ENCODE measurements at regions not wholly inside any gene's neighbourhood (a gene's known extent, or its start where the extent isn't known, plus 50 kb on each side); places are given as distances from the start of the nearest gene placed in this dataset.
"Not testable (repeated sequence)": the region's sequence is repeated elsewhere in the genome, so short reads cannot be mapped to it uniquely, and the experiment has no call there.

DNA sequence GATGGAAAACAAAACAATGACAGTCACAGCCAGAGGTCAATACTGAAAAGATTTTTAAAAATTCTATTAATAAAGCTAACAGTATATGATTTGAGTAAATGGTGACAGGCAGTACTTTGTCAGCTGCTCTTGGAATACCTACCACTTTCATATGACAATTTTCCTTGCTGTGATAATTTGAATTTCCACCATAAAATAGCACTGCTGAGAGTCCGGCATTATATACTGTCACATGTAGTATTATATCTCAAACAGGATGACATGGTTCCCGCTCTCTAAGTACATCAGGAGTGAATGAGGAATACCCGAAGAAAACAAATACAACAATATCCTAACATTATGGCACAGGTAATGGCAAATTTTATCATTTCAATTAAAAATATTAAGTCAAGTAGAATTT, 146.8 kb upstream of the TMPRSS15 start:
- no peak overlapping the region for H3K4me2 ChIP-seq (ENCODE audit: low read length)
- H3K9me3 ChIP-seq (ENCODE audit: insufficient read depth, low read depth, low read length), result no peaks in the 10 kb centered on the region

GRCh38 chr21:18553786-18554185, 150.2 kb upstream of the TMPRSS15 start:
- Histone ChIP-seq H3K4me2 (ENCODE audit: low read length) (no peak overlapping the region), H3K36me3 (ENCODE audit: insufficient read depth, low read length) (no peaks in the 10 kb centered on the region)
- H3K9me3 Mint-ChIP-seq (ENCODE audit: unreplicated experiment), result no peaks in the 10 kb centered on the region

More for the DNA sequence above, 146.8 kb upstream of the TMPRSS15 start:
- FAIRE-seq (no peak), DNase-seq (ENCODE audit: low read depth) (no peak)
- Histone ChIP-seq H3K27me3 (ENCODE audit: insufficient read depth, low read length) (no peaks in the 10 kb centered on the region), H3K9ac (ENCODE audit: low read length) (no peak overlapping the region), H3K36me3 (ENCODE audit: insufficient read depth, low read length) (no peaks in the 10 kb centered on the region), H2AFZ (ENCODE audit: low read depth, low read length) (no peak overlapping the region), H3K79me2 (ENCODE audit: insufficient read depth, low read length) (no peaks in the 10 kb centered on the region), H3K4me3 (ENCODE audit: insufficient read depth, low read depth, low read length) (no peak overlapping the region), H4K20me1 (ENCODE audit: insufficient read depth, low read length) (no peaks in the 10 kb centered on the region), H3K27ac (ENCODE audit: low read depth, low read length) (no peak overlapping the region), H3K4me1 (ENCODE audit: insufficient read depth, low read length) (peaks cover 10% of the 10 kb centered on the region)
- TF ChIP-seq, protein P1, sequence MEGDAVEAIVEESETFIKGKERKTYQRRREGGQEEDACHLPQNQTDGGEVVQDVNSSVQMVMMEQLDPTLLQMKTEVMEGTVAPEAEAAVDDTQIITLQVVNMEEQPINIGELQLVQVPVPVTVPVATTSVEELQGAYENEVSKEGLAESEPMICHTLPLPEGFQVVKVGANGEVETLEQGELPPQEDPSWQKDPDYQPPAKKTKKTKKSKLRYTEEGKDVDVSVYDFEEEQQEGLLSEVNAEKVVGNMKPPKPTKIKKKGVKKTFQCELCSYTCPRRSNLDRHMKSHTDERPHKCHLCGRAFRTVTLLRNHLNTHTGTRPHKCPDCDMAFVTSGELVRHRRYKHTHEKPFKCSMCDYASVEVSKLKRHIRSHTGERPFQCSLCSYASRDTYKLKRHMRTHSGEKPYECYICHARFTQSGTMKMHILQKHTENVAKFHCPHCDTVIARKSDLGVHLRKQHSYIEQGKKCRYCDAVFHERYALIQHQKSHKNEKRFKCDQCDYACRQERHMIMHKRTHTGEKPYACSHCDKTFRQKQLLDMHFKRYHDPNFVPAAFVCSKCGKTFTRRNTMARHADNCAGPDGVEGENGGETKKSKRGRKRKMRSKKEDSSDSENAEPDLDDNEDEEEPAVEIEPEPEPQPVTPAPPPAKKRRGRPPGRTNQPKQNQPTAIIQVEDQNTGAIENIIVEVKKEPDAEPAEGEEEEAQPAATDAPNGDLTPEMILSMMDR (IDR thresholded peaks at IDR 0.05; ENCODE audit: insufficient read depth, low read depth, low read length), result no peak
- no peak for TF ChIP-seq EZH2 (IDR thresholded peaks at IDR 0.05; ENCODE audit: insufficient read depth, low read length)
- Mint-ChIP-seq H3K27me3 (ENCODE audit: low read depth, unreplicated experiment) (no peaks in the 10 kb centered on the region), H3K4me3 (ENCODE audit: unreplicated experiment) (no peak overlapping the region), H3K9me3 (ENCODE audit: unreplicated experiment) (no peaks in the 10 kb centered on the region), H3K27ac (ENCODE audit: unreplicated experiment) (no peak overlapping the region), H3K36me3 (ENCODE audit: low read depth, unreplicated experiment) (no peaks in the 10 kb centered on the region), H3K4me1 (ENCODE audit: low read depth, unreplicated experiment) (peaks cover 24% of the 10 kb centered on the region)

DNA sequence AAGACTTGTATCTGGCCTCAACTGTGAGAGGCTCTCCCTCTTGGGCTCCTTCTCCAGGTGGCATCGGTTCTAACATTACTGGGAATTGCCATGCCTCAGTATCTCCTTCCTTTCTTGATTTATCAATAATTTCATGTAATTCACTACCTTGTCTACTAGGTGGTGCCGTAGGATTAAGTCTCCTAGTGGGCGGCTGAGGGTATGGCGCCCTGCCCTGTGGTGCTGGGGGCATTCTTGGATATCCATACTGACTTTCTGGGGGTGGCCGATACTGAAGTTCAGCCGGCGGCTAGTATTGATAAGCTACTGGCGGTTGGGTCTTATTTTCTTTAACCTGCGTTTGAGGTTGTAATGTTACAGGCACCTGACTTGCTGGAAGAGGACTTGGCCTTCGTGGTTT, 164.2 kb upstream of the TMPRSS15 start:
- H3K9ac ChIP-seq (ENCODE audit: low read length); FAIRE-seq; H3K4me2 ChIP-seq (ENCODE audit: low read length); H3K4me3 Mint-ChIP-seq (ENCODE audit: unreplicated experiment); H3K79me2 ChIP-seq (ENCODE audit: insufficient read depth, low read length); H3K9me3 ChIP-seq (ENCODE audit: insufficient read depth, low read depth, low read length); H3K4me1 Mint-ChIP-seq (ENCODE audit: low read depth, unreplicated experiment); H2AFZ ChIP-seq (ENCODE audit: low read depth, low read length); H3K4me3 ChIP-seq (ENCODE audit: insufficient read depth, low read depth, low read length); H3K27me3 ChIP-seq (ENCODE audit: insufficient read depth, low read length); H3K27me3 Mint-ChIP-seq (ENCODE audit: low read depth, unreplicated experiment); H4K20me1 ChIP-seq (ENCODE audit: insufficient read depth, low read length); H3K27ac ChIP-seq (ENCODE audit: low read depth, low read length); H3K36me3 Mint-ChIP-seq (ENCODE audit: low read depth, unreplicated experiment); DNase-seq (ENCODE audit: low read depth); H3K27ac Mint-ChIP-seq (ENCODE audit: unreplicated experiment); H3K4me1 ChIP-seq (ENCODE audit: insufficient read depth, low read length); H3K9me3 Mint-ChIP-seq (ENCODE audit: unreplicated experiment); H3K36me3 ChIP-seq (ENCODE audit: insufficient read depth, low read length): not testable (repeated sequence)

More at GRCh38 chr21:18553786-18554185, 150.2 kb upstream of the TMPRSS15 start:
- TF ChIP-seq, protein P1 (IDR thresholded peaks at IDR 0.05; ENCODE audit: insufficient read depth, low read depth, low read length), result no peak
- no peak for TF ChIP-seq EZH2 (IDR thresholded peaks at IDR 0.05; ENCODE audit: insufficient read depth, low read length)
- no peak for DNase-seq (ENCODE audit: low read depth)
- H3K4me1 Mint-ChIP-seq (ENCODE audit: low read depth, unreplicated experiment), result peaks cover 7% of the 10 kb centered on the region
- H3K27me3 ChIP-seq (ENCODE audit: insufficient read depth, low read length), result no peaks in the 10 kb centered on the region
- no peak overlapping the region for H2AFZ ChIP-seq (ENCODE audit: low read depth, low read length)
- H3K27ac ChIP-seq (ENCODE audit: low read depth, low read length), result no peak overlapping the region
- no peak overlapping the region for H3K4me3 ChIP-seq (ENCODE audit: insufficient read depth, low read depth, low read length)
- H3K4me1 ChIP-seq (ENCODE audit: insufficient read depth, low read length), result peaks cover 6% of the 10 kb centered on the region
- H3K9me3 ChIP-seq (ENCODE audit: insufficient read depth, low read depth, low read length), result no peaks in the 10 kb centered on the region
- FAIRE-seq, result no peak
- H3K79me2 ChIP-seq (ENCODE audit: insufficient read depth, low read length), result no peaks in the 10 kb centered on the region
- H3K27ac Mint-ChIP-seq (ENCODE audit: unreplicated experiment), result no peak overlapping the region
- no peaks in the 10 kb centered on the region for H3K36me3 Mint-ChIP-seq (ENCODE audit: low read depth, unreplicated experiment)
- H3K4me3 Mint-ChIP-seq (ENCODE audit: unreplicated experiment), result no peak overlapping the region
- no peaks in the 10 kb centered on the region for H4K20me1 ChIP-seq (ENCODE audit: insufficient read depth, low read length)
- no peaks in the 10 kb centered on the region for H3K27me3 Mint-ChIP-seq (ENCODE audit: low read depth, unreplicated experiment)
- no peak overlapping the region for H3K9ac ChIP-seq (ENCODE audit: low read length)

All from astrocyte (in vitro differentiated cells and primary cell).